Fibroblast of villous mesenchyme (primary cell): ENCODE measurements at regions not wholly inside any gene's neighbourhood (a gene's known extent, or its start where the extent isn't known, plus 50 kb on each side); places are given as distances from the start of the nearest gene placed in this dataset.

Experiments
- DNase-seq: peaks from one replicate; pipeline ENCODE4 v3.0.0-alpha.2; 2010; ENCODE audit warnings: low read depth
- H3K4me3 ChIP-seq: 2 replicates; pipeline ENCODE4 v1.5.1; 2011; ENCODE audit warnings: low read depth, mild to moderate bottlenecking, low read length
- TF ChIP-seq, protein P1 (sequence below): IDR thresholded peaks from 2 replicates; pipeline ENCODE4 v1.5.1; 2012; ENCODE audit warnings: low read depth, mild to moderate bottlenecking, low read length; ENCODE audit not compliant: insufficient read depth

- TF ChIP-seq, protein P1, sequence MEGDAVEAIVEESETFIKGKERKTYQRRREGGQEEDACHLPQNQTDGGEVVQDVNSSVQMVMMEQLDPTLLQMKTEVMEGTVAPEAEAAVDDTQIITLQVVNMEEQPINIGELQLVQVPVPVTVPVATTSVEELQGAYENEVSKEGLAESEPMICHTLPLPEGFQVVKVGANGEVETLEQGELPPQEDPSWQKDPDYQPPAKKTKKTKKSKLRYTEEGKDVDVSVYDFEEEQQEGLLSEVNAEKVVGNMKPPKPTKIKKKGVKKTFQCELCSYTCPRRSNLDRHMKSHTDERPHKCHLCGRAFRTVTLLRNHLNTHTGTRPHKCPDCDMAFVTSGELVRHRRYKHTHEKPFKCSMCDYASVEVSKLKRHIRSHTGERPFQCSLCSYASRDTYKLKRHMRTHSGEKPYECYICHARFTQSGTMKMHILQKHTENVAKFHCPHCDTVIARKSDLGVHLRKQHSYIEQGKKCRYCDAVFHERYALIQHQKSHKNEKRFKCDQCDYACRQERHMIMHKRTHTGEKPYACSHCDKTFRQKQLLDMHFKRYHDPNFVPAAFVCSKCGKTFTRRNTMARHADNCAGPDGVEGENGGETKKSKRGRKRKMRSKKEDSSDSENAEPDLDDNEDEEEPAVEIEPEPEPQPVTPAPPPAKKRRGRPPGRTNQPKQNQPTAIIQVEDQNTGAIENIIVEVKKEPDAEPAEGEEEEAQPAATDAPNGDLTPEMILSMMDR = no peak
These were observed 204.9 kb downstream of the USP12 start for GRCh38 chr13:26966701-26967080.

DNA sequence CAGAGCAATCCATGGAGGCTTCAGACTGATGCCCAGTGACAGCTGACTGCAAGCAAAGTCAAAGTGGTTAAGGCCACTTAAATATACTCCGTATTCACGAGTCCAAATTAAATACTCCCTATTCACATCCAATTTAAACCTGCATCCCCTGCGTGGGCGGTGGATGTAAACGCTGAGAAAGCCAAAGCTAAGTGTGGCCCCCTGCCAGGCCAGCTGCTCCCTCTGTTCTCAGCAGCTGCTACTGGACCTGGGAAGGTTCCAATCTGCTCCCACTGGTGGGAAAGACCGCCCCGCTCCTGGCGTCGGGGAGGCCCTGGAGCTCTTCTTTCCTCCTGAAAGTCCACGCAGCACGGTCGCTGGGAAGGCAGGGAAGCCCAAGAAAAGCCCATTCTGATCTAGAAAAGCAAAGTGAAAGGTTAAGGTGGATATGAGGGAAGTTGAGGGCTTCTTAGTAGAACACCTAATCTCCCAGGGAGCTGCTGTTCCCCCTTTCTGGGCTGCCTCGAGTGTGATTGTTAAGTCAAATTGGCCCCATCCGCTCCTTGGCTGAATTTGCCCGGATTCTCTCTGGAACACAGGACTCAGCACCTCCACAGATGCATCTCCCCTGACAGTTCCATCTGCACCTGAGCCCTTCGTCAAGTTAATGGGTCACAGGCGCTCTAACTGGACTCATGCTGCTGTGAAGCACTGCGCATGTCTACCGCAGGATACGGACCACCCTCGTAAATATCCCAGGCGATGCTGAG, 205.5 kb downstream of the USP12 start:
- peak; percentile 77 for DNase-seq

More at GRCh38 chr13:26966701-26967080, 204.9 kb downstream of the USP12 start:
- no peak overlapping the region for H3K4me3 ChIP-seq
- no peak for DNase-seq

GRCh38 chr13:26964278-26965250, 204.0 kb upstream of the GPR12 start:
- H3K4me3 ChIP-seq = no peak overlapping the region
- DNase-seq = peak; percentile 75
- TF ChIP-seq, protein P1 = no peak

More for the DNA sequence above, 205.5 kb downstream of the USP12 start:
- H3K4me3 ChIP-seq = no peak overlapping the region
- TF ChIP-seq, protein P1 = no peak

- DNase-seq = no peak
- H3K4me3 ChIP-seq = no peak overlapping the region
- TF ChIP-seq, protein P1 = no peak
These were observed 202.1 kb upstream of the GPR12 start for GRCh38 chr13:26962671-26963070.

DNA sequence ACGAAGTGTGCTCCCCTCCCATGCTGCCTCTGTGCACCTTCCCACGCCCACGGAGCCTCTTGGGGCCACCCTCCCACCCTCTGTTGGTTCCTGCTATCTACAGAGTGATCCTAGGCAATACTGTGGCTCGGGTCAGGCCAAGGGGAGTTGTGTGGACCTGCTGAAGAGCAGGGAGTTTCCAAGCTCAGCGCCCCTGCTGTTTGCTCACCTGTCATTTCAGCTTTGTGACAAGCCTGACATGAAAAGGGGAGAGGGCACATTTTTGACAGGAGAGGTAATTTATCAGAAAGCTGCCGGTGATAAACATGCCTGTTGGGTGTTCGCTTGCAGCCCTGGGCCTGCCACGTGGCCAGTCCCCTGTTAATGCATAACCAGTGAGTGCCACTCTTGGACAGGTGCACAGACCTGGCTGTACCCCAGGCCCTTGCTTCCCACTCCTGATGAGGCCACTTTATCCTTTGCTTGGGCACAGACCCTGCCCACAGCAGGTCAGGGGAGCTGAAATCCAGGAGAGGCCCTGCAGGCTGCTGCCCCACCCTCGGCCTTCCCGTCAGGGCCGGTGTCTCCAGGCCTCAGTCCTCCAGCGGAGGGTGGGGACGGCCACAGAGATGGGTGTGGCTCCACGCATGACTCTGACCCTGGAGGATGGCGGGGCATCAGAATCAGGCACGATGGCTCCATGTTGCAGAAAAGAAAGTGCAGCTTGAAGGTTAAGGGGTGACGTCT, 201.5 kb upstream of the GPR12 start:
- H3K4me3 ChIP-seq = no peak overlapping the region
- TF ChIP-seq, protein P1 = no peak
- DNase-seq = no peak

DNA sequence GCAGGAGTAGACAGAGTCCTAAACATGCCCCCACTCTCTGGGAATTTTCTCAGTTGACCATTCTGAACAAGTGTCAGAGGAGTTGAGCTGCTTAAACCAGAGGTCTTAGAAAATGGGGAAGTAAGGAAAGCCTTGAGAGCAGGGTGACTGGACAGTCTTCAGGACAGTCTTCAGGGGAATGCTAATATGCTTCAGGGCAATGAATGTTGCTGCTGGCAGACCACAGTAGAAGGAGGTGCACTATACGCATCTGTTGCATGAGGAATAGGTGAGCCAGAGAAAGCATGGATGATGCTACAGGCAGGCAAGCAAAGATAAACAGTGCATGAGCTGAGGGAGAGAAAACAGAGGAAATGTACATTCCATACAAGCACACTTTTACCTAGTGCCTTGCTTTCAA, 196.6 kb upstream of the GPR12 start:
- DNase-seq = no peak
- TF ChIP-seq, protein P1 = no peak
- H3K4me3 ChIP-seq = no peak overlapping the region
